ENCODE measurements at regions not wholly inside any gene's neighbourhood (a gene's known extent, or its start where the extent isn't known, plus 50 kb on each side); places are given as distances from the start of the nearest gene placed in this dataset.

DNA sequence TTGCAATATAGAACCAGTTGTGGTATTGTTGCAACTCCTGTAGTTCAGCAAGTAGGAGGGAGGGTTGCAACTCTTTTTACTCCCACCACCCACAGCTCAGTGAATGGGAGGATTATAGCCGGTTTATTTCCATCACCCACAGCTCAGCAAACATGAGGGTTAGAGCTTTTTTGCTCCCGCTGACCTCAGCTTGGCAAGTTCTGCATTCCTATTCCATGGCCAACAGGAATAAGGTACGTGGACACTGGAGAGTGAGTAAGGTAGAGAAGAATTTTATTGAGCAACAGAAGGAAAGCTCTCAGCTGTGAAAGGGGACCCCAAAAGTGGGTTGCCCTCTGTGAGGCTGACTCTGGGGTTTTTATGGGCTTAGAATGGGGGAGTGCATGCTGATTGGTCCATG, 167.1 kb upstream of the SMIM30 start:
- TF ChIP-seq CTCF (conservative IDR thresholded peaks at IDR 0.05; ENCODE audit: low read length): no peak
- TF ChIP-seq EZH2phosphoT487 (IDR thresholded peaks at IDR 0.05; ENCODE audit: borderline replicate concordance, low read depth, low read length): no peak

Data from OCI-LY7 (cell line).